ENCODE measurements at regions not wholly inside any gene's neighbourhood (a gene's known extent, or its start where the extent isn't known, plus 50 kb on each side); places are given as distances from the start of the nearest gene placed in this dataset.

DNA sequence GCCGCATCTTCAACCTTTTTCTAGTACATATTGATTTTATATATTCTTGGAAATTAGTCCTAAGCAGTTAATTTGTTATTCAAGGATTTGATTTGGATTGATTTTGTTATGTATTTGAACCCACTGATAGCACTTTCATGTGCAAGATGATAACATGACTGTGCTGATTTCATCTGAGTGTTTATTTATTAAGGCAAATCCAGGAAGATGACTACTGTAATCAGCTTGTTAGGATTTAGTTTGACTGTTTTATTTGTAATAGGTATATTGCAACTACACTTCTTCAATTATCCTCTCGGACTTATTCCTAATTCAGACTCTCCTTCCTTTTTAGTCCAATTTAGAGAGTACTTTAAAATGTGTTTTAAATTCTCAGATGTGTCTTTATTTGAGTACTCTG, 75.1 kb upstream of the PRKG1 start:
- TF ChIP-seq, protein P1, sequence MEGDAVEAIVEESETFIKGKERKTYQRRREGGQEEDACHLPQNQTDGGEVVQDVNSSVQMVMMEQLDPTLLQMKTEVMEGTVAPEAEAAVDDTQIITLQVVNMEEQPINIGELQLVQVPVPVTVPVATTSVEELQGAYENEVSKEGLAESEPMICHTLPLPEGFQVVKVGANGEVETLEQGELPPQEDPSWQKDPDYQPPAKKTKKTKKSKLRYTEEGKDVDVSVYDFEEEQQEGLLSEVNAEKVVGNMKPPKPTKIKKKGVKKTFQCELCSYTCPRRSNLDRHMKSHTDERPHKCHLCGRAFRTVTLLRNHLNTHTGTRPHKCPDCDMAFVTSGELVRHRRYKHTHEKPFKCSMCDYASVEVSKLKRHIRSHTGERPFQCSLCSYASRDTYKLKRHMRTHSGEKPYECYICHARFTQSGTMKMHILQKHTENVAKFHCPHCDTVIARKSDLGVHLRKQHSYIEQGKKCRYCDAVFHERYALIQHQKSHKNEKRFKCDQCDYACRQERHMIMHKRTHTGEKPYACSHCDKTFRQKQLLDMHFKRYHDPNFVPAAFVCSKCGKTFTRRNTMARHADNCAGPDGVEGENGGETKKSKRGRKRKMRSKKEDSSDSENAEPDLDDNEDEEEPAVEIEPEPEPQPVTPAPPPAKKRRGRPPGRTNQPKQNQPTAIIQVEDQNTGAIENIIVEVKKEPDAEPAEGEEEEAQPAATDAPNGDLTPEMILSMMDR (IDR thresholded peaks at IDR 0.05) = no peak
- no peak for TF ChIP-seq POLR2A (IDR thresholded peaks at IDR 0.05)

Data from body of pancreas (tissue), 4 donors.